Activated CD8-positive, alpha-beta T cell treated with anti-CD3 and anti-CD28 coated beads for 36 hours (primary cell): ENCODE measurements at regions not wholly inside any gene's neighbourhood (a gene's known extent, or its start where the extent isn't known, plus 50 kb on each side); places are given as distances from the start of the nearest gene placed in this dataset.

ENCODE experiments used
- ATAC-seq: fragments of 200-7000 bp; cut with Tn5 transposase; one replicate; pipeline ENCODE4 v1.10.0; 2021; ENCODE audit warnings: mild to moderate bottlenecking, moderate library complexity
- CTCF ChIA-PET: fragments of 350-600 bp; sonication (Branson Sonifier 250); formaldehyde crosslinking; loops from one replicate; lab custom pipeline; 2021; ENCODE audit warnings: antibody characterized with exemption; lab: Charles Lee
- POLR2A ChIA-PET: fragments of 350-600 bp; sonication (Branson Sonifier 250); formaldehyde crosslinking; loops from one replicate; lab custom pipeline; 2021; ENCODE audit warnings: antibody characterized with exemption; lab: Charles Lee
- DNase-seq: peaks from one replicate; pipeline ENCODE4 v3.0.0-alpha.2; 2020
- H3K27ac Mint-ChIP-seq: one replicate; pipeline ENCODE4 v1.8.0; 2021; ENCODE audit warnings: mild to moderate bottlenecking, mixed read lengths
- H3K27me3 Mint-ChIP-seq: one replicate; pipeline ENCODE4 v1.8.0; 2021; ENCODE audit warnings: mixed read lengths
- H3K36me3 Mint-ChIP-seq: one replicate; pipeline ENCODE4 v1.8.0; 2021; ENCODE audit warnings: low read depth, mixed read lengths
- H3K4me1 Mint-ChIP-seq: one replicate; pipeline ENCODE4 v1.8.0; 2021; ENCODE audit warnings: low read depth, mixed read lengths
- H3K4me3 Mint-ChIP-seq: one replicate; pipeline ENCODE4 v1.8.0; 2021; ENCODE audit warnings: mild to moderate bottlenecking, moderate library complexity, mixed read lengths
- H3K9me3 Mint-ChIP-seq: one replicate; pipeline ENCODE4 v1.8.0; 2021; ENCODE audit warnings: mixed read lengths
- intact Hi-C: fragments of 100-400 bp; cut with micrococcal nuclease; formaldehyde crosslinking; loops from one replicate; pipeline ENCODE4 v1.10.0; 2022
- TF ChIP-seq, protein P1 (sequence below): fragments of 200-600 bp; IDR thresholded peaks from one replicate; pipeline ENCODE4 v1.8.0; 2022; ENCODE audit warnings: antibody characterized with exemption, mild to moderate bottlenecking

- CTCF ChIA-PET, result interaction anchor here (2.1 kb wide), 1 partner anchor 36 kb away, joined by 6 read pairs; no protein-coding TSS in a partner anchor
- POLR2A ChIA-PET, result no interaction called here
- TF ChIP-seq, protein P1, sequence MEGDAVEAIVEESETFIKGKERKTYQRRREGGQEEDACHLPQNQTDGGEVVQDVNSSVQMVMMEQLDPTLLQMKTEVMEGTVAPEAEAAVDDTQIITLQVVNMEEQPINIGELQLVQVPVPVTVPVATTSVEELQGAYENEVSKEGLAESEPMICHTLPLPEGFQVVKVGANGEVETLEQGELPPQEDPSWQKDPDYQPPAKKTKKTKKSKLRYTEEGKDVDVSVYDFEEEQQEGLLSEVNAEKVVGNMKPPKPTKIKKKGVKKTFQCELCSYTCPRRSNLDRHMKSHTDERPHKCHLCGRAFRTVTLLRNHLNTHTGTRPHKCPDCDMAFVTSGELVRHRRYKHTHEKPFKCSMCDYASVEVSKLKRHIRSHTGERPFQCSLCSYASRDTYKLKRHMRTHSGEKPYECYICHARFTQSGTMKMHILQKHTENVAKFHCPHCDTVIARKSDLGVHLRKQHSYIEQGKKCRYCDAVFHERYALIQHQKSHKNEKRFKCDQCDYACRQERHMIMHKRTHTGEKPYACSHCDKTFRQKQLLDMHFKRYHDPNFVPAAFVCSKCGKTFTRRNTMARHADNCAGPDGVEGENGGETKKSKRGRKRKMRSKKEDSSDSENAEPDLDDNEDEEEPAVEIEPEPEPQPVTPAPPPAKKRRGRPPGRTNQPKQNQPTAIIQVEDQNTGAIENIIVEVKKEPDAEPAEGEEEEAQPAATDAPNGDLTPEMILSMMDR, result no peak
- Mint-ChIP-seq H3K36me3 (peaks cover 1% of the 10 kb centered on the region), H3K27me3 (no peaks in the 10 kb centered on the region), H3K4me3 (no peak overlapping the region), H3K9me3 (peaks cover 5% of the 10 kb centered on the region), H3K4me1 (no peaks in the 10 kb centered on the region), H3K27ac (no peak overlapping the region)
- intact Hi-C loops, result no loop called here
- no peak for ATAC-seq
- no peak for DNase-seq
These were observed 418.2 kb downstream of the TYW1 start for GRCh38 chr7:67414858-67415257.

DNA sequence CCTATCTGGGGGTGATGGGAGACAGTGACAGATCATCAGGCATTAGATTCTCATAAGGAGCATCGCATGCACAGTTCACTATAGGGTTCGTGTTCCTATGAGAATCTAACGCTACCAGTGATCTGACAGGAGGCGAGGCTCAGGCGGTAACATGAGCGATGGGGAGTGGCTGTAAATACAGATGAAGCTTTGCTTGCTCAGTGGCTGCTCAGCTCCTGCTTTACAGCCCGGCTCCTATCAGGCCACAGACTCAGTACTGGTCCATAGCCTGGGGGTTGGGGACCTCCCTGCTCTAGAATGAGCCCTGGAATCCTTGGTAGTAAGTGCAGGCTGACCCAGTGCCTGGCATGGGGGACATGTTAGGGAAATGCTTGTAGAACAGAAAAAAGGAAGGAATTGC lies 426.0 kb downstream of the TYW1 start:
- no peaks in the 10 kb centered on the region for H3K9me3 Mint-ChIP-seq
- H3K27me3 Mint-ChIP-seq, result no peaks in the 10 kb centered on the region
- DNase-seq (no peak), ATAC-seq (no peak)
- no peaks in the 10 kb centered on the region for H3K36me3 Mint-ChIP-seq
- H3K4me1 Mint-ChIP-seq, result no peaks in the 10 kb centered on the region
- ChIA-PET POLR2A (no interaction called here), CTCF (no interaction called here)
- TF ChIP-seq, protein P1, result no peak
- intact Hi-C loops, result no loop called here
- H3K4me3 Mint-ChIP-seq, result no peak overlapping the region
- no peak overlapping the region for H3K27ac Mint-ChIP-seq

- TF ChIP-seq, protein P1, result no peak
- Mint-ChIP-seq H3K9me3 (no peaks in the 10 kb centered on the region), H3K4me3 (no peak overlapping the region), H3K27ac (no peak overlapping the region), H3K36me3 (no peaks in the 10 kb centered on the region), H3K4me1 (no peaks in the 10 kb centered on the region), H3K27me3 (no peaks in the 10 kb centered on the region)
- ATAC-seq (no peak), DNase-seq (no peak)
- intact Hi-C loops, result no loop called here
- ChIA-PET CTCF (no interaction called here), POLR2A (no interaction called here)
These were observed 426.4 kb downstream of the TYW1 start for GRCh38 chr7:67423065-67423464.

GRCh38 chr7:67426654-67427053 lies 430.0 kb downstream of the TYW1 start:
- H3K27ac Mint-ChIP-seq, result no peak overlapping the region
- CTCF ChIA-PET, result no interaction called here
- ATAC-seq (no peak), DNase-seq (no peak)
- no peaks in the 10 kb centered on the region for H3K4me1 Mint-ChIP-seq
- intact Hi-C loops, result no loop called here
- H3K27me3 Mint-ChIP-seq, result no peaks in the 10 kb centered on the region
- POLR2A ChIA-PET, result no interaction called here
- no peak overlapping the region for H3K4me3 Mint-ChIP-seq
- TF ChIP-seq, protein P1, result no peak
- no peaks in the 10 kb centered on the region for H3K9me3 Mint-ChIP-seq
- H3K36me3 Mint-ChIP-seq, result no peaks in the 10 kb centered on the region

GRCh38 chr7:67429735-67430134 lies 433.1 kb downstream of the TYW1 start:
- TF ChIP-seq, protein P1, result no peak
- Mint-ChIP-seq H3K9me3 (peaks cover 8% of the 10 kb centered on the region), H3K27ac (no peak overlapping the region), H3K4me3 (no peak overlapping the region), H3K27me3 (no peaks in the 10 kb centered on the region), H3K4me1 (no peaks in the 10 kb centered on the region), H3K36me3 (peaks cover 5% of the 10 kb centered on the region)
- intact Hi-C loops, result no loop called here
- ATAC-seq (no peak), DNase-seq (no peak)
- CTCF ChIA-PET, result no interaction called here
- POLR2A ChIA-PET, result no interaction called here
